CD4-positive, alpha-beta T cell (primary cell): ENCODE measurements at regions not wholly inside any gene's neighbourhood (a gene's known extent, or its start where the extent isn't known, plus 50 kb on each side); places are given as distances from the start of the nearest gene placed in this dataset.
"Not testable (repeated sequence)": the region's sequence is repeated elsewhere in the genome, so short reads cannot be mapped to it uniquely, and the experiment has no call there.

Experiments
- ATAC-seq: fragments of 200-7000 bp; cut with Tn5 transposase; one replicate; pipeline ENCODE4 v1.10.0; 2022; ENCODE audit warnings: mild to moderate bottlenecking; ENCODE audit not compliant: poor library complexity
- CTCF ChIA-PET: fragments of 350-600 bp; sonication (Branson Sonifier 250); formaldehyde crosslinking; loops from one replicate; lab custom pipeline; 2021; ENCODE audit warnings: antibody characterized with exemption, inconsistent platforms; lab: Charles Lee
- POLR2A ChIA-PET: fragments of 350-600 bp; sonication (Branson Sonifier 250); formaldehyde crosslinking; loops from one replicate; lab custom pipeline; 2021; ENCODE audit warnings: antibody characterized with exemption, inconsistent platforms; lab: Charles Lee
- DNase-seq, 14 experiments: peaks; one replicate each; pipeline ENCODE4 v3.0.0-alpha.2; 2013 to 2020; ENCODE audit warnings: mixed read lengths in 2 of 14
- H3K27ac ChIP-seq, 2 donors: one replicate each; pipeline versions ENCODE4 v1.5.1 to v1.7.0; 2013; ENCODE audit warnings: low read length in 2 of 2, low read depth in 1 of 2, mild to moderate bottlenecking in 1 of 2
- H3K27me3 ChIP-seq, 2 experiments: 1 replicate in 1 of 2; 2 replicates in 1 of 2; pipeline versions ENCODE4 v1.6.1 to v1.7.0; 2013; ENCODE audit warnings: low read length in 2 of 2, control low read depth in 1 of 2, mild to moderate bottlenecking in 1 of 2, moderate library complexity in 1 of 2; ENCODE audit not compliant: insufficient read depth in 2 of 2, control insufficient read depth in 1 of 2
- H3K36me3 ChIP-seq: one replicate; pipeline ENCODE4 v1.6.1; 2013; ENCODE audit warnings: low read length, control low read depth; ENCODE audit not compliant: insufficient read depth
- H3K4me1 ChIP-seq: one replicate; pipeline ENCODE4 v1.6.1; 2013; ENCODE audit warnings: low read length, control low read depth; ENCODE audit not compliant: insufficient read depth
- H3K4me3 ChIP-seq: one replicate; pipeline ENCODE4 v1.5.1; 2013; ENCODE audit warnings: mild to moderate bottlenecking, low read length, moderate library complexity
- H3K9me3 ChIP-seq, 2 experiments: 1 replicate in 1 of 2; 2 replicates in 1 of 2; pipeline versions ENCODE4 v1.6.1 to v1.7.0; 2013; ENCODE audit warnings: low read length in 2 of 2, mild to moderate bottlenecking in 2 of 2, control low read depth in 1 of 2, moderate library complexity in 1 of 2; ENCODE audit not compliant: control insufficient read depth in 1 of 2, insufficient read depth in 1 of 2
- H3K27ac Mint-ChIP-seq: one replicate; pipeline ENCODE4 v1.8.0; 2020; ENCODE audit warnings: mixed read lengths
- H3K27me3 Mint-ChIP-seq: one replicate; pipeline ENCODE4 v1.8.0; 2021; ENCODE audit warnings: mixed read lengths
- H3K36me3 Mint-ChIP-seq: one replicate; pipeline ENCODE4 v1.8.0; 2021; ENCODE audit warnings: low read depth, mixed read lengths
- H3K4me1 Mint-ChIP-seq: one replicate; pipeline ENCODE4 v1.8.0; 2021; ENCODE audit warnings: low read depth, mixed read lengths
- H3K4me3 Mint-ChIP-seq: one replicate; pipeline ENCODE4 v1.8.0; 2020; ENCODE audit warnings: mild to moderate bottlenecking, mixed read lengths
- H3K9me3 Mint-ChIP-seq: one replicate; pipeline ENCODE4 v1.8.0; 2020; ENCODE audit warnings: mixed read lengths
- CTCF ChIP-seq: fragments of 200-600 bp; IDR thresholded peaks from one replicate; pipeline ENCODE4 v1.8.0; 2022; ENCODE audit warnings: antibody characterized with exemption, mild to moderate bottlenecking
- intact Hi-C, 2 experiments: fragments of 100-400 bp; cut with DNase I in 1 of 2; cut with micrococcal nuclease in 1 of 2; formaldehyde crosslinking; loops; one replicate each; pipeline versions ENCODE4 v1.15.1 to v1.9.0; 2023 to 2025; cut with DNase I, micrococcal nuclease

GRCh38 chr3:73144276-73144675, 82.8 kb downstream of the EBLN2 start:
- Histone ChIP-seq H3K4me1 (no peaks in the 10 kb centered on the region), H3K9me3 (no peaks in the 10 kb centered on the region), H3K27me3 (no peaks in the 10 kb centered on the region), H3K4me3 (no peak overlapping the region), H3K36me3 (no peaks in the 10 kb centered on the region), H3K27ac (no peak overlapping the region)
- CTCF ChIA-PET = no interaction called here
- no peaks in the 10 kb centered on the region for H3K4me1 Mint-ChIP-seq
- H3K9me3 Mint-ChIP-seq = no peaks in the 10 kb centered on the region
- H3K36me3 Mint-ChIP-seq = no peaks in the 10 kb centered on the region
- H3K4me3 Mint-ChIP-seq = no peak overlapping the region
- intact Hi-C loops = no loop called here
- no peak overlapping the region for H3K27ac Mint-ChIP-seq
- DNase-seq (no peak), ATAC-seq (no peak)
- peaks cover 19% of the 10 kb centered on the region for H3K27me3 Mint-ChIP-seq
- POLR2A ChIA-PET = no interaction called here
- no peak for TF ChIP-seq CTCF

GRCh38 chr3:73144828-73145227, 83.4 kb downstream of the EBLN2 start:
- TF ChIP-seq CTCF = no peak
- no peaks in the 10 kb centered on the region for H3K4me1 Mint-ChIP-seq
- no peak overlapping the region for H3K27ac Mint-ChIP-seq
- Histone ChIP-seq H3K36me3 (no peaks in the 10 kb centered on the region), H3K4me3 (no peak overlapping the region), H3K9me3 (no peaks in the 10 kb centered on the region), H3K4me1 (no peaks in the 10 kb centered on the region), H3K27me3 (no peaks in the 10 kb centered on the region), H3K27ac (no peak overlapping the region)
- intact Hi-C loops = no loop called here
- no peaks in the 10 kb centered on the region for H3K9me3 Mint-ChIP-seq
- ChIA-PET POLR2A (no interaction called here), CTCF (no interaction called here)
- no peaks in the 10 kb centered on the region for H3K36me3 Mint-ChIP-seq
- no peak for DNase-seq
- H3K4me3 Mint-ChIP-seq = no peak overlapping the region
- ATAC-seq = no peak
- peaks cover 19% of the 10 kb centered on the region for H3K27me3 Mint-ChIP-seq

- H3K27me3 ChIP-seq, intact Hi-C loops, H3K36me3 Mint-ChIP-seq, ATAC-seq, DNase-seq, H3K4me1 Mint-ChIP-seq, H3K4me3 Mint-ChIP-seq, H3K4me3 ChIP-seq, H3K9me3 ChIP-seq, H3K27ac Mint-ChIP-seq, H3K36me3 ChIP-seq, H3K9me3 Mint-ChIP-seq, CTCF ChIA-PET, H3K27ac ChIP-seq, H3K4me1 ChIP-seq, POLR2A ChIA-PET: not testable (repeated sequence)
- H3K27me3 Mint-ChIP-seq = peaks cover 15% of the 10 kb centered on the region
These were observed 86.0 kb downstream of the EBLN2 start for GRCh38 chr3:73147479-73147878.

- POLR2A ChIA-PET = no interaction called here
- H3K4me1 ChIP-seq = no peaks in the 10 kb centered on the region
- H3K9me3 ChIP-seq = no peaks in the 10 kb centered on the region
- H3K36me3 ChIP-seq = no peaks in the 10 kb centered on the region
- DNase-seq (no peak), ATAC-seq (no peak)
- no peaks in the 10 kb centered on the region for H3K4me1 Mint-ChIP-seq
- H3K27me3 ChIP-seq = no peaks in the 10 kb centered on the region
- H3K27me3 Mint-ChIP-seq = peaks cover 13% of the 10 kb centered on the region
- no peak overlapping the region for H3K27ac Mint-ChIP-seq
- no peaks in the 10 kb centered on the region for H3K9me3 Mint-ChIP-seq
- intact Hi-C loops = no loop called here
- no peak overlapping the region for H3K4me3 ChIP-seq
- CTCF ChIA-PET = no interaction called here
- no peak for TF ChIP-seq CTCF
- no peak overlapping the region for H3K27ac ChIP-seq
- H3K36me3 Mint-ChIP-seq = no peaks in the 10 kb centered on the region
- no peak overlapping the region for H3K4me3 Mint-ChIP-seq
These were observed 86.7 kb downstream of the EBLN2 start for GRCh38 chr3:73148206-73148605.
